K562 (cell line): ENCODE measurements at regions not wholly inside any gene's neighbourhood (a gene's known extent, or its start where the extent isn't known, plus 50 kb on each side); places are given as distances from the start of the nearest gene placed in this dataset.
"Not testable (repeated sequence)": the region's sequence is repeated elsewhere in the genome, so short reads cannot be mapped to it uniquely, and the experiment has no call there.

Source experiments
- ATAC-seq: fragments of 200-7000 bp; cut with Tn5 transposase; 3 replicates; pipeline ENCODE4 v1.9.1; 2020; ENCODE audit warnings: moderate library complexity
- BruUV-seq: library from RNA; stranded (reverse); fragments of 400-500 nt; replicated peaks from 2 replicates; lab custom pipeline; 2021; lab: Mats Ljungman, UMichigan
- CTCF ChIA-PET: fragments of 300-600 bp; formaldehyde crosslinking; extraction: SDS; loops from one replicate; lab custom pipeline; 2021; ENCODE audit warnings: low intra/inter-chr PET ratio; lab: Yijun Ruan, JAX
- POLR2A ChIA-PET: fragments of 300-600, 350-650 bp; sonication (Branson Sonifier 250); formaldehyde crosslinking; extraction: SDS; loops from one replicate; lab custom pipeline; 2021; ENCODE audit warnings: antibody characterized with exemption, inconsistent platforms; lab: Yijun Ruan, JAX
- DNase-seq, 4 experiments: peaks; one replicate each; pipeline versions ENCODE4 v3.0.0 to v3.0.0-alpha.2; 2011 to 2018; ENCODE audit warnings: low spot score in 3 of 4, mixed read lengths in 3 of 4; ENCODE audit errors: extremely low read depth in 1 of 4
- FAIRE-seq: peaks from 2 replicates; lab custom pipeline; 2011; peaks lifted over from hg19 to GRCh38; lab: Jason Lieb, UNC
- H2AFZ ChIP-seq: 2 replicates; pipeline ENCODE4 v1.6.0; 2011; ENCODE audit warnings: low read depth, low read length, control low read depth, inconsistent platforms
- H3K27ac ChIP-seq: fragments of 200-600 bp; 3 replicates; pipeline ENCODE4 v1.8.0; 2011; ENCODE audit warnings: low read depth, mild to moderate bottlenecking, control low read depth, inconsistent platforms, low read length, moderate library complexity, mixed read lengths; ENCODE audit errors: extremely low read depth
- H3K27me3 ChIP-seq, 2 experiments: fragments of 300-600 bp in 1 of 2; 2 replicates in 1 of 2; 3 replicates in 1 of 2; pipeline versions ENCODE4 v1.6.0 to v1.8.0; 2011; ENCODE audit warnings: inconsistent platforms in 2 of 2, low read length in 2 of 2, mild to moderate bottlenecking in 1 of 2, mixed read lengths in 1 of 2, moderate library complexity in 1 of 2; ENCODE audit not compliant: control insufficient read depth in 2 of 2, insufficient read depth in 2 of 2
- H3K36me3 ChIP-seq: fragments of 300-600 bp; 3 replicates; pipeline ENCODE4 v1.8.0; 2011; ENCODE audit warnings: mild to moderate bottlenecking, low read length, inconsistent platforms; ENCODE audit not compliant: control insufficient read depth, insufficient read depth
- H3K4me1 ChIP-seq, 2 experiments: fragments of 200-600 bp in 1 of 2; replicated peaks in 1 of 2; 2 replicates in 1 of 2; 3 replicates in 1 of 2; pipeline versions ENCODE4 v1.5.1 to v1.8.0; 2011; ENCODE audit warnings: inconsistent platforms in 2 of 2, low read length in 2 of 2, mild to moderate bottlenecking in 1 of 2, mixed read lengths in 1 of 2, moderate library complexity in 1 of 2; ENCODE audit not compliant: control insufficient read depth in 2 of 2, insufficient read depth in 2 of 2
- H3K4me2 ChIP-seq: 2 replicates; pipeline ENCODE4 v1.6.1; 2011; ENCODE audit warnings: low read length, control low read depth, inconsistent platforms, mixed read lengths; ENCODE audit not compliant: insufficient read depth
- H3K4me3 ChIP-seq: fragments of 200-600 bp; sonication (generic), shearing (Covaris generic); 2 replicates; pipeline ENCODE4 v1.5.1; 2016; ENCODE audit warnings: control low read depth, inconsistent platforms
- H3K79me2 ChIP-seq: fragments of 200-600 bp; 3 replicates; pipeline ENCODE4 v1.8.0; 2011; ENCODE audit warnings: low read length, inconsistent platforms; ENCODE audit not compliant: control insufficient read depth, insufficient read depth
- H3K9ac ChIP-seq, 2 experiments: 2 replicates each; pipeline versions ENCODE4 v1.6.0 to v1.6.1; 2011; ENCODE audit warnings: low read depth in 2 of 2, low read length in 2 of 2, control low read depth in 1 of 2, inconsistent platforms in 1 of 2, mild to moderate bottlenecking in 1 of 2, mixed read lengths in 1 of 2; ENCODE audit not compliant: insufficient read depth in 1 of 2
- H3K9me1 ChIP-seq: one replicate; pipeline ENCODE4 v1.6.0; 2011; ENCODE audit warnings: inconsistent platforms, mild to moderate bottlenecking, low read length, moderate library complexity; ENCODE audit not compliant: control insufficient read depth, insufficient read depth
- H3K9me3 ChIP-seq: replicated peaks from 2 replicates; pipeline ENCODE4 v1.5.1; 2011; ENCODE audit warnings: low read depth, low read length, inconsistent platforms; ENCODE audit not compliant: control insufficient read depth, insufficient read depth
- H4K20me1 ChIP-seq: replicated peaks from 2 replicates; pipeline ENCODE4 v1.6.1; 2011; ENCODE audit warnings: low read length, inconsistent platforms, mixed read lengths; ENCODE audit not compliant: control insufficient read depth, insufficient read depth
- ATF3 ChIP-seq, 2 experiments: fragments of 450-650 bp in 1 of 2; sonication (generic) in 1 of 2; formaldehyde crosslinking in 1 of 2; IDR thresholded peaks in 1 of 2; conservative IDR thresholded peaks in 1 of 2; 2 replicates each; pipeline versions ENCODE4 v1.6.1 to v1.8.1; 2016 to 2023; ENCODE audit warnings: mild to moderate bottlenecking in 2 of 2, moderate library complexity in 2 of 2, inconsistent platforms in 1 of 2, missing genetic modification reagents in 1 of 2
- HMBOX1 ChIP-seq: sonication (generic); IDR thresholded peaks from 2 replicates; pipeline ENCODE4 v1.6.1; 2016
- JUND ChIP-seq, 2 experiments: IDR thresholded peaks; 2 replicates in 1 of 2; 3 replicates in 1 of 2; pipeline ENCODE4 v1.6.1; 2011; ENCODE audit warnings: borderline replicate concordance in 2 of 2, low read depth in 2 of 2, low read length in 2 of 2, improper control_type of control experiment in 1 of 2, missing biosample characterization in 1 of 2, missing genetic modification characterization in 1 of 2, missing genetic modification reagents in 1 of 2
- TCFL5 ChIP-seq: fragments of 250-450 bp; sonication (Bioruptor Pico); conservative IDR thresholded peaks from 2 replicates; pipeline ENCODE4 v1.6.1; 2021; ENCODE audit warnings: mild to moderate bottlenecking, moderate library complexity, matching md5 sums
- WGBS: fragments of 100-300 bp; shearing (Covaris generic); methylation state at CpG from one replicate; pipeline ENCODE4 v1.1.6; 2016; ENCODE audit warnings: low coverage, mixed read lengths; ENCODE audit not compliant: insufficient coverage; ENCODE audit errors: missing lambda C conversion rate; 5-methylcytosine and 5-hydroxymethylcytosine counted together
- in situ Hi-C: fragments of 300-500 bp; cut with MboI; formaldehyde crosslinking; loops from 4 replicates; pipeline ENCODE4 v1.15.0; 2018; ENCODE audit warnings: inconsistent platforms, mixed read lengths
- intact Hi-C: fragments of 100-400 bp; cut with micrococcal nuclease; formaldehyde crosslinking; loops from 2 replicates; pipeline ENCODE4 v1.14.2; 2022

- H3K4me3 ChIP-seq; in situ Hi-C loops; H3K9ac ChIP-seq; H3K4me1 ChIP-seq; H3K27me3 ChIP-seq; H3K4me2 ChIP-seq; BruUV-seq; H3K9me3 ChIP-seq; H4K20me1 ChIP-seq; intact Hi-C loops; H2AFZ ChIP-seq; POLR2A ChIA-PET; CTCF ChIA-PET; H3K79me2 ChIP-seq; H3K9me1 ChIP-seq; H3K27ac ChIP-seq; H3K36me3 ChIP-seq; TF ChIP-seq JUND (tag; IDR thresholded peaks at IDR 0.05; ENCODE audit: borderline replicate concordance, low read depth, low read length); ATF3 (CRISPR knock-in tag; conservative IDR thresholded peaks at IDR 0.05): not testable (repeated sequence)
- WGBS = 11% methylated on average over 1 of the region's 1 CpG
- FAIRE-seq (peak; percentile 60), ATAC-seq (0 out of 3 replicates have a peak, but pooled peaks have one; percentile 58), DNase-seq (peak in 1 of 4 experiments; percentile 44)
- TF ChIP-seq JUND (IDR thresholded peaks at IDR 0.05; ENCODE audit: borderline replicate concordance, low read depth, low read length) (0 out of 2 replicates have a peak, but pooled peaks have one; percentile 7), ATF3 (IDR thresholded peaks at IDR 0.05) (peak; percentile 45)
Measured at GRCh38 chr1:221997012-221997411, 255.1 kb upstream of the DUSP10 start.

- H3K9me3 ChIP-seq = no peaks in the 10 kb centered on the region
- H3K4me3 ChIP-seq = no peak overlapping the region
- no peak for DNase-seq
- no peak overlapping the region for H3K4me2 ChIP-seq
- TF ChIP-seq HMBOX1 (peak; percentile 44; the same call in 1 of the 2 replicates), TCFL5 (CRISPR knock-in tag) (no peak)
- no TSS peak for BruUV-seq
- in situ Hi-C loops (no loop called here), intact Hi-C loops (no loop called here)
- ChIA-PET CTCF (no interaction called here), POLR2A (no interaction called here)
- H3K9ac ChIP-seq = no peak overlapping the region
- H3K4me1 ChIP-seq = peaks cover 0 to 4% of the 10 kb centered on the region in 2 experiments; a peak in 2 of 5 replicates
- no peaks in the 10 kb centered on the region for H4K20me1 ChIP-seq
- H3K79me2 ChIP-seq = no peaks in the 10 kb centered on the region
- no peak overlapping the region for H2AFZ ChIP-seq
- no peaks in the 10 kb centered on the region for H3K27me3 ChIP-seq
- no peak for ATAC-seq
- H3K36me3 ChIP-seq = no peaks in the 10 kb centered on the region
- FAIRE-seq = no peak
- H3K9me1 ChIP-seq = no peaks in the 10 kb centered on the region
- WGBS = 15% methylated on average over 4 of the region's 4 CpGs
- H3K27ac ChIP-seq = no peak overlapping the region
Measured at GRCh38 chr1:221994939-221995338, 253.1 kb upstream of the DUSP10 start.
